OCI-LY1 (cell line): ENCODE measurements at regions not wholly inside any gene's neighbourhood (a gene's known extent, or its start where the extent isn't known, plus 50 kb on each side); places are given as distances from the start of the nearest gene placed in this dataset.

Experiments used
- H2AFZ ChIP-seq: fragments of 200-600 bp; sonication (generic), shearing (Covaris generic); 2 replicates; pipeline ENCODE4 v1.6.0; 2014; ENCODE audit warnings: antibody characterized with exemption, mild to moderate bottlenecking, low read length
- H3F3A ChIP-seq: fragments of 200-600 bp; sonication (generic), shearing (Covaris generic); 2 replicates; pipeline ENCODE4 v1.6.0; 2014; ENCODE audit warnings: mild to moderate bottlenecking, antibody characterized with exemption, low read length, moderate library complexity; ENCODE audit not compliant: insufficient read depth
- H3K27ac ChIP-seq: fragments of 200-600 bp; sonication (generic); 2 replicates; pipeline ENCODE4 v1.5.1; 2014; ENCODE audit warnings: low read length, mixed run types, mild to moderate bottlenecking, low read depth; ENCODE audit not compliant: poor library complexity, severe bottlenecking
- H3K27me3 ChIP-seq: fragments of 200-600 bp; sonication (generic); 2 replicates; pipeline ENCODE4 v1.6.0; 2014; ENCODE audit warnings: antibody characterized with exemption, mild to moderate bottlenecking, low read length, moderate library complexity; ENCODE audit not compliant: insufficient read depth
- H3K36me3 ChIP-seq: fragments of 200-600 bp; sonication (generic); 2 replicates; pipeline ENCODE4 v1.6.1; 2014; ENCODE audit warnings: mild to moderate bottlenecking, antibody characterized with exemption, low read length, moderate library complexity, mixed read lengths; ENCODE audit not compliant: insufficient read depth
- H3K4me1 ChIP-seq: fragments of 200-600 bp; sonication (generic); 2 replicates; pipeline ENCODE4 v1.5.1; 2014; ENCODE audit warnings: mild to moderate bottlenecking, low read length, moderate library complexity; ENCODE audit not compliant: insufficient read depth, severe bottlenecking
- H3K4me2 ChIP-seq: fragments of 200-600 bp; sonication (generic), shearing (Covaris generic); 2 replicates; pipeline ENCODE4 v1.6.1; 2014; ENCODE audit warnings: low read length
- H3K4me3 ChIP-seq: fragments of 200-600 bp; sonication (generic); 2 replicates; pipeline ENCODE4 v1.5.1; 2014; ENCODE audit warnings: low read length, low read depth, mild to moderate bottlenecking, mixed read lengths; ENCODE audit not compliant: poor library complexity, severe bottlenecking
- H3K79me2 ChIP-seq: fragments of 200-600 bp; shearing (Covaris generic); 2 replicates; pipeline ENCODE4 v1.6.1; 2016; ENCODE audit warnings: mixed run types, low read length, mixed read lengths; ENCODE audit not compliant: insufficient read depth
- H3K9ac ChIP-seq: fragments of 200-600 bp; sonication (generic), shearing (Covaris generic); 2 replicates; pipeline ENCODE4 v1.6.1; 2014; ENCODE audit warnings: mild to moderate bottlenecking, low read length, mixed read lengths
- H3K9me2 ChIP-seq: fragments of 200-600 bp; sonication (generic), shearing (Covaris generic); 2 replicates; pipeline ENCODE4 v1.6.1; 2014; ENCODE audit warnings: low read depth, mild to moderate bottlenecking, low read length, mixed read lengths
- H3K9me3 ChIP-seq: fragments of 200-600 bp; shearing (Covaris generic); 2 replicates; pipeline ENCODE4 v1.6.1; 2014; ENCODE audit warnings: low read length, mixed read lengths
- H4K20me1 ChIP-seq: fragments of 200-600 bp; sonication (generic), shearing (Covaris generic); 2 replicates; pipeline ENCODE4 v1.6.0; 2016; ENCODE audit warnings: mild to moderate bottlenecking, low read length; ENCODE audit not compliant: insufficient read depth
- EZH2 ChIP-seq: fragments of 200-600 bp; sonication (generic), shearing (Covaris generic); IDR thresholded peaks from 2 replicates; pipeline ENCODE4 v1.8.0; 2017; ENCODE audit warnings: borderline replicate concordance, mixed run types, mild to moderate bottlenecking, antibody characterized with exemption, low read length, moderate library complexity, mixed read lengths
- TF ChIP-seq, protein P1 (sequence below): fragments of 200-600 bp; sonication (generic), shearing (Covaris generic); IDR thresholded peaks from 2 replicates; pipeline ENCODE4 v1.5.1; 2017; ENCODE audit warnings: mild to moderate bottlenecking, antibody characterized with exemption, low read length, moderate library complexity, mixed read lengths

GRCh38 chr2:145835665-145836064, 1315.7 kb upstream of the ZEB2 start:
- Histone ChIP-seq H3K36me3 (no peaks in the 10 kb centered on the region), H4K20me1 (no peaks in the 10 kb centered on the region), H3F3A (no peaks in the 10 kb centered on the region), H2AFZ (no peak overlapping the region), H3K9me2 (no peaks in the 10 kb centered on the region), H3K4me1 (no peaks in the 10 kb centered on the region), H3K27me3 (no peaks in the 10 kb centered on the region), H3K79me2 (no peaks in the 10 kb centered on the region), H3K27ac (no peak overlapping the region), H3K9me3 (no peaks in the 10 kb centered on the region), H3K9ac (no peak overlapping the region), H3K4me2 (no peak overlapping the region), H3K4me3 (no peak overlapping the region)
- TF ChIP-seq, protein P1, sequence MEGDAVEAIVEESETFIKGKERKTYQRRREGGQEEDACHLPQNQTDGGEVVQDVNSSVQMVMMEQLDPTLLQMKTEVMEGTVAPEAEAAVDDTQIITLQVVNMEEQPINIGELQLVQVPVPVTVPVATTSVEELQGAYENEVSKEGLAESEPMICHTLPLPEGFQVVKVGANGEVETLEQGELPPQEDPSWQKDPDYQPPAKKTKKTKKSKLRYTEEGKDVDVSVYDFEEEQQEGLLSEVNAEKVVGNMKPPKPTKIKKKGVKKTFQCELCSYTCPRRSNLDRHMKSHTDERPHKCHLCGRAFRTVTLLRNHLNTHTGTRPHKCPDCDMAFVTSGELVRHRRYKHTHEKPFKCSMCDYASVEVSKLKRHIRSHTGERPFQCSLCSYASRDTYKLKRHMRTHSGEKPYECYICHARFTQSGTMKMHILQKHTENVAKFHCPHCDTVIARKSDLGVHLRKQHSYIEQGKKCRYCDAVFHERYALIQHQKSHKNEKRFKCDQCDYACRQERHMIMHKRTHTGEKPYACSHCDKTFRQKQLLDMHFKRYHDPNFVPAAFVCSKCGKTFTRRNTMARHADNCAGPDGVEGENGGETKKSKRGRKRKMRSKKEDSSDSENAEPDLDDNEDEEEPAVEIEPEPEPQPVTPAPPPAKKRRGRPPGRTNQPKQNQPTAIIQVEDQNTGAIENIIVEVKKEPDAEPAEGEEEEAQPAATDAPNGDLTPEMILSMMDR: no peak
- TF ChIP-seq EZH2: no peak

GRCh38 chr2:145832681-145833080, 1312.8 kb upstream of the ZEB2 start:
- no peaks in the 10 kb centered on the region for H3K4me1 ChIP-seq
- H3K9me3 ChIP-seq: no peaks in the 10 kb centered on the region
- no peak overlapping the region for H3K4me2 ChIP-seq
- H3K79me2 ChIP-seq: no peaks in the 10 kb centered on the region
- no peaks in the 10 kb centered on the region for H3F3A ChIP-seq
- H3K9ac ChIP-seq: no peak overlapping the region
- TF ChIP-seq, protein P1: no peak
- TF ChIP-seq EZH2: no peak
- no peak overlapping the region for H3K4me3 ChIP-seq
- H3K9me2 ChIP-seq: no peaks in the 10 kb centered on the region
- H3K27ac ChIP-seq: no peak overlapping the region
- no peaks in the 10 kb centered on the region for H3K36me3 ChIP-seq
- no peak overlapping the region for H2AFZ ChIP-seq
- no peaks in the 10 kb centered on the region for H3K27me3 ChIP-seq
- no peaks in the 10 kb centered on the region for H4K20me1 ChIP-seq

DNA sequence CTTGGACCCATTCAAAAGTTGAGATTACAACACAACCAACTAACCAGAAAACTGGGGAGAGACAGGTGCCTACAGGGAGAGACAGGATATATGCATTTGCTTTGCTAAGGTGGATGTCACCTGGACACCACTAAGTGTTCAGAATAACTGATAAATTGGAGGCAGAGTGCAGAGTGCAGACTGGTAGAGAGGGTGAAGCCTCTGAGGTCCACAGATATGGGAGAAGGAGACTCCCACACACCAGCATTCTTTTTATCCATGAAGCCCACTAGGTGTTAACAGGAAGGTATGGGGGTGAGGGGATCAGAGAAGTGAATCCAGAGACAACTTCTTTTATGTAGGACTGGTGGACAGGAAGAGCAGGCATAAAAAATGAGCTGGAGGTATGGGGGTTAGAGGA, 1310.0 kb upstream of the ZEB2 start:
- Histone ChIP-seq H2AFZ (no peak overlapping the region), H3K4me2 (no peak overlapping the region), H3K4me1 (no peaks in the 10 kb centered on the region), H3K79me2 (no peaks in the 10 kb centered on the region), H3K9me3 (no peaks in the 10 kb centered on the region), H4K20me1 (no peaks in the 10 kb centered on the region), H3K27ac (no peak overlapping the region), H3K9me2 (no peaks in the 10 kb centered on the region), H3K9ac (no peak overlapping the region), H3K27me3 (no peaks in the 10 kb centered on the region), H3K36me3 (no peaks in the 10 kb centered on the region), H3K4me3 (no peak overlapping the region), H3F3A (no peaks in the 10 kb centered on the region)
- TF ChIP-seq EZH2: no peak
- TF ChIP-seq, protein P1: no peak
